GM20431 (cell line): ENCODE measurements at regions not wholly inside any gene's neighbourhood (a gene's known extent, or its start where the extent isn't known, plus 50 kb on each side); places are given as distances from the start of the nearest gene placed in this dataset.

Experiments
- in situ Hi-C: fragments of 300-500 bp; cut with MseI, MboI; formaldehyde crosslinking; loops from one replicate; pipeline ENCODE4 v1.15.0; 2020; ENCODE audit warnings: low sequenced_read_pairs; ENCODE audit not compliant: unreplicated experiment

DNA sequence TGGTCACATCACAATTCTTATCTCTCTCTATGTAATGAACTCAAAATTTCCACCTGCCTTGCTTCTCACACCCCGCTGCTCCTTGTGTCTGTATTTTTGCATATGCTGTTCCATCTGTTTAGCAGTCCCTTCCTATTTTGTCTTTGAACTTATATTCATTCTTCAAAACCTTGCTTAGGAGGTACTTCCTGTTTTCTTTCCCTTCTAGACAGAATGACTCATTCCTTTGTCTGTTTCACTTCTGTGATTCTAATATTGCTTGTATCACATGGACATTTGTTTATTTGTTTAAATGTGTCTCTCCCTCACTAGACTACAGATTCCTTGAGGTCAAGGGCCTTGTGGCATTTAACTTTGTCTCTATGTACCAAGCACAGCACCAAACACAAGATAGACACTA lies 424.2 kb downstream of the ETNK1 start:
- in situ Hi-C loops, result no loop called here

- in situ Hi-C loops, result no loop called here
Measured at GRCh38 chr12:23055004-23055403, 430.0 kb downstream of the ETNK1 start.

DNA sequence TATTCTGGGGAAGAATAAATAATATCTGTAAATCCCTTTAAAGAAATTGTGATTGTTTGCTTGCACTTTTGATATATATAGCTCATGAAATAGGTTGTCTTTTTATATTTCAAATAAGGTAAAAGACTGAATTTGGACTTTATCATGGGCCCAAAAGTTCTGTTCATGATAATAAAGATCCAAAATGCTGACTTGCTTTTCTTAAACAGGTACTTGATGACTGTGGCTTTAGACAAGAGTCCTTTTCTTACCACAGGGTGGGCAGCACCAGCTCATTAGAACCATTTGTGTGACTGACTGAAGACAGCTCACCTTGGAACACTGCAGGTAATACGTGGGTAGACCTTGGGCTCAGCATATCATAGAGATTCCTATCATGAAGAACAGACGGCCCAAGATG lies 432.6 kb downstream of the ETNK1 start:
- in situ Hi-C loops, result no loop called here

- in situ Hi-C loops, result no loop called here
Measured at GRCh38 chr12:23060161-23060560, 435.2 kb downstream of the ETNK1 start.

DNA sequence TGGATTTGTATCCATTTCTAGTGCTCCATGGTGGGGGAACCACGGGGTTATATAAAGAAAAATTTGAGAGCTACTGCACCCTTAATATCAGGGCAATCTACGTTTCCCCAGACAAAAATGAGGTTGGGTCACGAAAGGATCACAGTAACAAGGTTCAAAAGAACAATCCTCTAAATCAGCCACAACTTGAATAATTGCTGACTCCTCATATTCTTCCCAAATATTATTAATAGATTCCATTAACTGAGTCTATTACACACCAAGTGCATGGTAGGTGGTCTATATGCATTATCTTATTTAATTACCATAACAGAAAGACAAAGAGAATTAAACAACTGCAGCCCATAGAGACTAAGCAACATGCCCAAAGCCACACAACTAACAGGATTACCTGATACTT lies 438.2 kb downstream of the ETNK1 start:
- in situ Hi-C loops, result no loop called here

DNA sequence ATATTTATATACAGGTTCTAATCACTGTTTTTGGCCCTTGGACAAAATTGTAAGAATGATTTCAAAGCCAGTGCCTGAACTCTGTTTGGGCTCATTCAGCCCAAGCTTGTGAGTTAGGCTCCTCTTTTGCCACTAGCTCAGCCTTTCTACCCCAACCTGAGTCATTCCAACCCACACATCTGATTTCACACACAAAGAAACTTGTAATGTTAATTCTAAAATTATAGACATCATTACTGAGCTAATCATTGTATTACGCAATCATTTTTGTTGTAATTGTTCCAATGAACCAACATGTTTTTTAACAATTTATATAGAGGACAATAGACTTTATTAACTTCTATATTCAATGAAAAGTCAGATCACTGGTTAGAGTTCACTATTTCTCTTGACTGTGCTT lies 441.1 kb downstream of the ETNK1 start:
- in situ Hi-C loops, result no loop called here

- in situ Hi-C loops, result no loop called here
Measured at GRCh38 chr12:23083267-23083666, 458.3 kb downstream of the ETNK1 start.

DNA sequence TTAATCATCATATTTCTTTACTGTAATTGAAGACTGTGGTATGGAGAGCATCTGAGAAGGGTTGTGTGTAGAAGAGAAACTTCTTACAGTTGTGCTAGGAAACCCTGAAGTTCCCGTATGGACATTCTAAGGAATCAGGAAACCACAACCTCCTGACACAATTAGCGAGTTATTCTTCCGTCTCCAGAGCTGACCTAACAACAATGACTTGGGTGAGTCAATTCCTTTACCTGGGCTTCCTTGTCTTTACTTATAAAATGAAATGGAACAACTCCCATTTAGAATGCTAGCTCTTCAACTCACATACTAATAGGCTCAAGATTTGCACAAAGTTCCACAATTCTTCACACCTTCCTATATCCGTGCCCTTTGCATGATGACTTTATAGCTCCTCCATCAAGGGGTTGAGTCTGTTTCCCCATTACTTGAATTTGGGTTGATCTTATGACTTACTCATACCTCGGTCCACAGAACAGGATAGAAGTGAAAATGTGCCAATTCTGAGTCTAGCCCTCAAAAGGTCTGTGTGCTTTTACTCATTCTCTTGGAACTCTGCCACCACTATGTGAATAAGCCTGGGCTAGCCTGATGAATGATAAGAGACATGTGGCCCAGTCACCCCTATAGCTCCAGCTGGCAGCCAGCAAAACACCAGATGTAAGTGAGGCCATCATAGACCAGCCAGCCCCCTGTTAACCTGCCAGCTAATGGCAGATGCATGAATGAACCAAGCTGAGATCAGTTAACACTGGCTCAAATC lies 459.4 kb downstream of the ETNK1 start:
- in situ Hi-C loops, result no loop called here

- in situ Hi-C loops, result no loop called here
Measured at GRCh38 chr12:23088594-23088993, 463.6 kb downstream of the ETNK1 start.

- in situ Hi-C loops, result no loop called here
Measured at GRCh38 chr12:23093488-23093887, 468.5 kb downstream of the ETNK1 start.

- in situ Hi-C loops, result no loop called here
Measured at GRCh38 chr12:23096321-23096720, 471.4 kb downstream of the ETNK1 start.

GRCh38 chr12:23098110-23098509 lies 473.1 kb downstream of the ETNK1 start:
- in situ Hi-C loops, result no loop called here

- in situ Hi-C loops, result no loop called here
Measured at GRCh38 chr12:23098517-23098916, 473.5 kb downstream of the ETNK1 start.

DNA sequence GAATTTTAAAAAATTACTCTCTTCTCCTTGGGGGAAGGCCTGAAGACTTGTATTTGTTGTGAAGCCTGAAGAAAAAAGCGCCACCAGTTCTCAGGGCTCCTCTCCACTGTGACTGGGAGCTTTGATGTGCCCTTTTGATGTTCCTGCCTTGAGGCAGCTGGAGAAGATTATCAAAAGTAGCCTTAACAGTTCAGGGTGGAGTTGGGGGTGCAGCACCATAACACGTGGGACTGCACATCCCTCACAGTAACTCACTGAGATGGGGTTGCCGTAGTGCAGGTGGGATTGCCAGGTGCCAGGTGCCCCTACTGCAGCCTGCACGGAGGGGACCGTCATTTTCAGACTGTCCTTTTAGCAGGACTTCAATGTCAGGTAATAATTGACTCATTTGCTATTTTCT lies 474.1 kb downstream of the ETNK1 start:
- in situ Hi-C loops, result no loop called here

DNA sequence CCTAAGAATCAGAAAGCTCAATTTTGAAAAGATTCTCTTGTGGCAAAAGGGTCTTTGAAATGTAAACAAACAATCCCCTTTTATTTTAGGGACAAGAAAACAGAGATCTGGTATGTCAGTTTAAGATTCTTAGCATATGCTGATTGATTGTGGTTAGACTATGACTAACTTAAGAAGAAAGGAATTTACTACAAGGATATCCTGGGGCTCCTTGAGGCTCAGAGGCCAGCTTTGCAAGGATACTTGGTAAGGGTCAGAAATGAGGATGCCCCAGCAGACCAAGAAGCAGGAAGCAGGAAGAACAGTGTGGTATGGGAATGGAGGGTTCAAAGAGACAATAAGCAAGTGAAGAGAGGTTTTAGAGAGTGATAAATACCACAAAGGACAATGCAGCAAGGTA lies 474.6 kb downstream of the ETNK1 start:
- in situ Hi-C loops, result no loop called here

GRCh38 chr12:23108957-23109356 lies 484.0 kb downstream of the ETNK1 start:
- in situ Hi-C loops, result no loop called here

DNA sequence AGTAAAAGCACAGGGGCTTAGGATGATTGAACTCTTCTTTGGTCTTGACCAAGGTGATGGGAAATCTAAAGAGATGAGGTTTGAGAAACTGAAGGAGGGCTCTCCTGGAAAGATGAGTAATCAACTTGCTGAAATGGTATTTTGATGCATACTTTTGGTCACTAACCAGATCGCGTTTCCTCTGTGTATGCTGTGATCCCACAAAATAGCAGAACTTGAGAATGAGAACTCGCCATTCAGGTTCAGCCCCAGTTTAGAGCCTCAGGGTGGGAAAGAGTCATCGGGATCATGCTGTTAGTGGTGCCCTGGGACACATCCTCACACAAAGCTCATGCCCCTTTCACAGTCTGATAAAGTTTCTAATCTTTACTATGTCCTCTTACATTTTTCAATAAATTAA lies 488.8 kb downstream of the ETNK1 start:
- in situ Hi-C loops, result no loop called here

DNA sequence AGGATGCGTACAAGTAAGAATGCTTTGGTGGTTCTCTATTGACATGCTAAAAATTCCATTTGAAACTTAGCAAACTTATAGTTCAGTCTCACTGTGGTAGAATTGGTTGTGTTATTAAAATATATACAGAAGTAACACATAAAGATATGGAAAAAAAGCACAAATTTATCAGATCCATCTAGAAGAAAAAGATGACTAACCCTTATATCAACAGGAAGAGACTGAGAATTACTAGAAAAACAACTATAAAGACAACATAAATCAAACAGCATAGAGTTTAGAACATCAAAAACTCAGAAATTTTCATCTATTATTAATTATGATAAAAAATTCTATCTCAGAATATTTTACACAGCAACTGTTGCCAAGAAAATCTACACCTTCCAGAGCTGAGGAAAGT lies 491.0 kb downstream of the ETNK1 start:
- in situ Hi-C loops, result no loop called here

DNA sequence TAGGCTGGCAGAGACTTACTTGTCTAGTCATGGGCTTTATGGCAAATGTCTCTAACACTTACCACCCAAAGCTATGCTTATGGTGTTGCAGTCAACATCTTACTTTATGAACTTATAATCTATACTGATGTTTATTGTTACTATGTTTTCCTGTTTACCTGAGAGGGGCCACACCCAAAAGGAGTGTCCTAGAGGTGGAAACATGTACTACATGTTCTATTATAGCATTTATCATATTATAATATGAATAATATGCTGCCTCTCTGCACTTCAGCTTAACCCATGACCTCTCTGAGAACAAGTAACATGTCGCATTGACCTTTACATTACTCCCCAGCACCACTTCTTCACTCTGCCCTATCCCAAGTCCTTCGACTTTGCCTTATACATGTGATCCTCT lies 501.8 kb downstream of the ETNK1 start:
- in situ Hi-C loops, result no loop called here

GRCh38 chr12:23127701-23128100 lies 502.7 kb downstream of the ETNK1 start:
- in situ Hi-C loops, result no loop called here

- in situ Hi-C loops, result no loop called here
Measured at GRCh38 chr12:23128462-23128861, 503.5 kb downstream of the ETNK1 start.

- in situ Hi-C loops, result no loop called here
Measured at GRCh38 chr12:23132357-23132756, 507.4 kb downstream of the ETNK1 start.
